IMR-90 (cell line): ENCODE measurements at regions not wholly inside any gene's neighbourhood (a gene's known extent, or its start where the extent isn't known, plus 50 kb on each side); places are given as distances from the start of the nearest gene placed in this dataset.

Experiments used
- ATAC-seq: fragments of 200-7000 bp; cut with Tn5 transposase; 2 replicates; pipeline ENCODE4 v1.9.1; 2020; ENCODE audit warnings: low read depth, mild to moderate bottlenecking, moderate library complexity
- BruUV-seq: library from RNA; stranded (reverse); fragments of 400-500 nt; replicated peaks from 2 replicates; lab custom pipeline; 2021; lab: Mats Ljungman, UMichigan
- CTCF ChIA-PET: fragments of 300-600 bp; formaldehyde crosslinking; extraction: SDS; loops from one replicate; lab custom pipeline; 2021; ENCODE audit warnings: antibody characterized with exemption; lab: Yijun Ruan, JAX
- POLR2A ChIA-PET: fragments of 300-600 bp; sonication (Branson Sonifier 250); formaldehyde crosslinking; loops from one replicate; lab custom pipeline; 2022; ENCODE audit warnings: antibody characterized with exemption; ENCODE audit not compliant: unreplicated experiment; lab: Charles Lee
- DNase-seq: peaks from one replicate; pipeline ENCODE4 v3.0.0; 2013
- H2AFZ ChIP-seq: replicated peaks from 2 replicates; pipeline ENCODE3; 2013; ENCODE audit warnings: low read length, mild to moderate bottlenecking; ENCODE audit not compliant: poor library complexity
- H2AK5ac ChIP-seq: 2 replicates; pipeline ENCODE4 v1.6.1; 2013; ENCODE audit warnings: low read depth, low read length, inconsistent platforms
- H2AK9ac ChIP-seq: replicated peaks from 2 replicates; pipeline ENCODE3; 2013; ENCODE audit warnings: mild to moderate bottlenecking, low read depth, low read length, moderate library complexity; ENCODE audit not compliant: poor library complexity
- H2BK120ac ChIP-seq: 2 replicates; pipeline ENCODE4 v1.6.1; 2013; ENCODE audit warnings: low read depth, low read length, inconsistent platforms
- H2BK15ac ChIP-seq: 3 replicates; pipeline ENCODE4 v1.6.1; 2013; ENCODE audit warnings: low read depth, low read length, inconsistent platforms
- H2BK20ac ChIP-seq: 2 replicates; pipeline ENCODE4 v1.6.1; 2013; ENCODE audit warnings: low read depth, mild to moderate bottlenecking, inconsistent platforms, low read length, moderate library complexity
- H2BK5ac ChIP-seq: 2 replicates; pipeline ENCODE4 v1.6.1; 2013; ENCODE audit warnings: mild to moderate bottlenecking, low read depth, low read length, inconsistent platforms; ENCODE audit not compliant: poor library complexity, severe bottlenecking
- H3K14ac ChIP-seq: replicated peaks from 2 replicates; pipeline ENCODE4 v1.6.1; 2013; ENCODE audit warnings: low read depth, low read length, inconsistent platforms
- H3K18ac ChIP-seq: 2 replicates; pipeline ENCODE4 v1.6.1; 2013; ENCODE audit warnings: low read depth, low read length, control low read depth
- H3K23ac ChIP-seq: 2 replicates; pipeline ENCODE4 v1.6.1; 2013; ENCODE audit warnings: low read depth, low read length, inconsistent platforms
- H3K27ac ChIP-seq: 2 replicates; pipeline ENCODE4 v1.5.1; 2013; ENCODE audit warnings: mild to moderate bottlenecking, control low read depth, low read length; ENCODE audit not compliant: insufficient read depth
- H3K27me3 ChIP-seq: 2 replicates; pipeline ENCODE4 v1.6.1; 2013; ENCODE audit warnings: low read length; ENCODE audit not compliant: control insufficient read depth, insufficient read depth
- H3K36me3 ChIP-seq: 2 replicates; pipeline ENCODE4 v1.6.1; 2013; ENCODE audit warnings: low read length, mixed read lengths; ENCODE audit not compliant: control insufficient read depth, insufficient read depth
- H3K4ac ChIP-seq: 2 replicates; pipeline ENCODE4 v1.6.1; 2013; ENCODE audit warnings: low read depth, low read length, inconsistent platforms
- H3K4me1 ChIP-seq: 2 replicates; pipeline ENCODE4 v1.6.1; 2013; ENCODE audit warnings: low read length, mixed read lengths; ENCODE audit not compliant: control insufficient read depth, insufficient read depth
- H3K4me2 ChIP-seq: 2 replicates; pipeline ENCODE4 v1.6.1; 2013; ENCODE audit warnings: low read depth, mild to moderate bottlenecking, control low read depth, low read length, moderate library complexity
- H3K4me3 ChIP-seq: 2 replicates; pipeline ENCODE4 v1.5.1; 2013; ENCODE audit warnings: low read depth, mild to moderate bottlenecking, control low read depth, low read length, moderate library complexity; ENCODE audit not compliant: insufficient read depth
- H3K56ac ChIP-seq: 2 replicates; pipeline ENCODE4 v1.6.1; 2013; ENCODE audit warnings: low read length, inconsistent platforms; ENCODE audit not compliant: insufficient read depth; ENCODE audit errors: extremely low read depth
- H3K79me1 ChIP-seq, 2 experiments: 2 replicates each; pipeline ENCODE4 v1.6.1; 2013; ENCODE audit warnings: low read length in 2 of 2, inconsistent platforms in 1 of 2, low read depth in 1 of 2
- H3K9ac ChIP-seq: 2 replicates; pipeline ENCODE4 v1.6.1; 2013; ENCODE audit warnings: low read depth, low read length, control low read depth
- H3K9me1 ChIP-seq: 2 replicates; pipeline ENCODE4 v1.6.1; 2013; ENCODE audit warnings: low read length, inconsistent platforms; ENCODE audit not compliant: insufficient read depth
- H3K9me3 ChIP-seq: 2 replicates; pipeline ENCODE4 v1.6.1; 2013; ENCODE audit warnings: low read length; ENCODE audit not compliant: control insufficient read depth, insufficient read depth
- H4K20me1 ChIP-seq: 2 replicates; pipeline ENCODE4 v1.6.1; 2013; ENCODE audit warnings: low read length, inconsistent platforms; ENCODE audit not compliant: insufficient read depth
- H4K5ac ChIP-seq: 2 replicates; pipeline ENCODE4 v1.6.1; 2013; ENCODE audit warnings: mild to moderate bottlenecking, low read depth, low read length, control low read depth
- H4K8ac ChIP-seq, 2 experiments: 2 replicates each; pipeline ENCODE4 v1.6.1; 2013; ENCODE audit warnings: low read depth in 2 of 2, low read length in 2 of 2, control low read depth in 1 of 2, inconsistent platforms in 1 of 2
- H4K91ac ChIP-seq: 2 replicates; pipeline ENCODE4 v1.6.1; 2013; ENCODE audit warnings: low read depth, low read length, inconsistent platforms; ENCODE audit not compliant: insufficient read depth
- BHLHE40 ChIP-seq: fragments of 150-350 bp; IDR thresholded peaks from 2 replicates; pipeline ENCODE4 v1.6.1; 2016; ENCODE audit warnings: mild to moderate bottlenecking, low read depth, low read length
- CEBPB ChIP-seq: IDR thresholded peaks from 2 replicates; pipeline ENCODE4 v1.6.1; 2012; ENCODE audit warnings: low read depth, low read length, improper control_type of control experiment
- CHD1 ChIP-seq: IDR thresholded peaks from 2 replicates; pipeline ENCODE4 v1.6.1; 2012; ENCODE audit warnings: low read depth, low read length, improper control_type of control experiment
- ELK1 ChIP-seq: fragments of 150-350 bp; IDR thresholded peaks from 2 replicates; pipeline ENCODE4 v1.6.1; 2016; ENCODE audit warnings: low read depth, mild to moderate bottlenecking, low read length, moderate library complexity, borderline replicate concordance
- FOS ChIP-seq: fragments of 150-350 bp; IDR thresholded peaks from 2 replicates; pipeline ENCODE4 v1.6.1; 2016; ENCODE audit warnings: low read depth, low read length
- MAFK ChIP-seq: IDR thresholded peaks from 2 replicates; pipeline ENCODE4 v1.6.1; 2012; ENCODE audit warnings: low read depth, low read length, improper control_type of control experiment
- MAZ ChIP-seq: IDR thresholded peaks from 2 replicates; pipeline ENCODE4 v1.6.1; 2012; ENCODE audit warnings: low read depth, mild to moderate bottlenecking, low read length, improper control_type of control experiment, moderate library complexity, borderline replicate concordance
- MXI1 ChIP-seq: IDR thresholded peaks from 2 replicates; pipeline ENCODE4 v1.6.1; 2012; ENCODE audit warnings: low read depth, mild to moderate bottlenecking, low read length, moderate library complexity, borderline replicate concordance
- NFE2L2 ChIP-seq: fragments of 150-350 bp; IDR thresholded peaks from 2 replicates; pipeline ENCODE4 v1.6.1; 2016; ENCODE audit warnings: low read depth, mild to moderate bottlenecking, low read length
- POLR2A ChIP-seq: IDR thresholded peaks from 2 replicates; pipeline ENCODE4 v1.6.1; 2012; ENCODE audit warnings: mild to moderate bottlenecking, low read depth, low read length
- RAD21 ChIP-seq: IDR thresholded peaks from 2 replicates; pipeline ENCODE4 v1.6.1; 2012; ENCODE audit warnings: low read length, improper control_type of control experiment
- RCOR1 ChIP-seq: IDR thresholded peaks from 2 replicates; pipeline ENCODE4 v1.6.1; 2012; ENCODE audit warnings: mild to moderate bottlenecking, low read length, improper control_type of control experiment; ENCODE audit not compliant: insufficient replicate concordance
- RFX5 ChIP-seq: IDR thresholded peaks from 2 replicates; pipeline ENCODE4 v1.8.0; 2012; ENCODE audit warnings: low read depth, mild to moderate bottlenecking, low read length, moderate library complexity
- SMC3 ChIP-seq: fragments of 150-350 bp; IDR thresholded peaks from 2 replicates; pipeline ENCODE4 v1.6.1; 2016; ENCODE audit warnings: low read depth, mild to moderate bottlenecking, antibody characterized with exemption, low read length, moderate library complexity
- dilution Hi-C: fragments of 300-500 bp; cut with HindIII; formaldehyde crosslinking; loops from one replicate; pipeline ENCODE4 v1.14.3; 2018; ENCODE audit warnings: low sequenced_read_pairs; ENCODE audit not compliant: unreplicated experiment
- in situ Hi-C: fragments of 300-500 bp; cut with MboI; formaldehyde crosslinking; loops from 3 replicates; pipeline ENCODE4 v1.14.3; 2019; ENCODE audit warnings: low sequenced_read_pairs, inconsistent platforms, mixed read lengths
- intact Hi-C: fragments of 100-400 bp; cut with micrococcal nuclease; formaldehyde crosslinking; loops from 2 replicates; pipeline ENCODE4 v1.10.0; 2022
- TF ChIP-seq, protein P1 (sequence below): conservative IDR thresholded peaks from 2 replicates; pipeline ENCODE4 v1.5.1; 2012; ENCODE audit warnings: mild to moderate bottlenecking, low read depth, low read length, improper control_type of control experiment
- TF ChIP-seq, protein P2 (sequence below): fragments of 150-350 bp; IDR thresholded peaks from 2 replicates; pipeline ENCODE4 v1.6.1; 2017; ENCODE audit warnings: mild to moderate bottlenecking, antibody characterized with exemption, low read length, low read depth

DNA sequence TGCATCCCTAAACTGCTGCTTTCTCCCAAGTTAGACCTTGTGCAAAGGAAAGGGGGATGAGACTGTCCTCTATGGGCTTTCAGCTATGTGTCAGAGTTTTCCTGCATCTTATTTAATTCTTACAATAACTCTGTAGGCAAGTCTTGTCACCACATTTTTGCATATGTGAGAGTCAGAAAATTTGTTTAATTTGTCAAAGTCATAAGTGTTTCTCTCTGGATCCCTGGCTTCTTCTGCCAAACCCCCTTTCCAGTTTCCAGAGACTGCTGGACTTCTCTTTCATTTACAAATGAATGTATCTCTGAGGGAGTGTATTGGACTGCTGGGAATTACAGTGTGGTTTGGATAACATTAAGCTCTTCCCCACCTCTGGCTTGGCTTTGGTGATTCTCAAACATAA lies 877.6 kb upstream of the SEL1L start:
- ChIA-PET POLR2A (no interaction called here), CTCF (no interaction called here)
- Histone ChIP-seq H3K4ac (no peak overlapping the region), H3K4me1 (no peaks in the 10 kb centered on the region), H3K27ac (no peak overlapping the region), H3K4me2 (no peak overlapping the region), H2BK15ac (no peak overlapping the region), H2AFZ (no peak overlapping the region), H3K79me1 (no peaks in the 10 kb centered on the region), H4K8ac (no peak overlapping the region), H3K9me1 (no peaks in the 10 kb centered on the region), H4K5ac (no peak overlapping the region), H3K56ac (no peak overlapping the region), H4K91ac (no peak overlapping the region), H4K20me1 (no peaks in the 10 kb centered on the region), H2BK20ac (no peak overlapping the region), H3K9ac (no peak overlapping the region), H2AK5ac (no peak overlapping the region), H3K9me3 (peaks cover 4% of the 10 kb centered on the region; the same call in 1 of the 2 replicates), H2BK5ac (no peak overlapping the region), H2BK120ac (no peak overlapping the region), H3K14ac (no peak overlapping the region), H2AK9ac (no peak overlapping the region), H3K23ac (no peak overlapping the region), H3K36me3 (no peaks in the 10 kb centered on the region), H3K27me3 (no peaks in the 10 kb centered on the region), H3K4me3 (no peak overlapping the region), H3K18ac (no peak overlapping the region)
- ATAC-seq = no peak
- DNase-seq = no peak
- dilution Hi-C loops (no loop called here), intact Hi-C loops (no loop called here), in situ Hi-C loops (no loop called here)
- no TSS peak for BruUV-seq
- no peak for TF ChIP-seq FOS
- no peak for TF ChIP-seq MAZ
- TF ChIP-seq MAFK = no peak
- TF ChIP-seq CHD1 = no peak
- no peak for TF ChIP-seq NFE2L2
- no peak for TF ChIP-seq SMC3
- no peak for TF ChIP-seq RAD21
- TF ChIP-seq POLR2A = no peak
- TF ChIP-seq, protein P1, sequence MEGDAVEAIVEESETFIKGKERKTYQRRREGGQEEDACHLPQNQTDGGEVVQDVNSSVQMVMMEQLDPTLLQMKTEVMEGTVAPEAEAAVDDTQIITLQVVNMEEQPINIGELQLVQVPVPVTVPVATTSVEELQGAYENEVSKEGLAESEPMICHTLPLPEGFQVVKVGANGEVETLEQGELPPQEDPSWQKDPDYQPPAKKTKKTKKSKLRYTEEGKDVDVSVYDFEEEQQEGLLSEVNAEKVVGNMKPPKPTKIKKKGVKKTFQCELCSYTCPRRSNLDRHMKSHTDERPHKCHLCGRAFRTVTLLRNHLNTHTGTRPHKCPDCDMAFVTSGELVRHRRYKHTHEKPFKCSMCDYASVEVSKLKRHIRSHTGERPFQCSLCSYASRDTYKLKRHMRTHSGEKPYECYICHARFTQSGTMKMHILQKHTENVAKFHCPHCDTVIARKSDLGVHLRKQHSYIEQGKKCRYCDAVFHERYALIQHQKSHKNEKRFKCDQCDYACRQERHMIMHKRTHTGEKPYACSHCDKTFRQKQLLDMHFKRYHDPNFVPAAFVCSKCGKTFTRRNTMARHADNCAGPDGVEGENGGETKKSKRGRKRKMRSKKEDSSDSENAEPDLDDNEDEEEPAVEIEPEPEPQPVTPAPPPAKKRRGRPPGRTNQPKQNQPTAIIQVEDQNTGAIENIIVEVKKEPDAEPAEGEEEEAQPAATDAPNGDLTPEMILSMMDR = no peak
- TF ChIP-seq, protein P2, sequence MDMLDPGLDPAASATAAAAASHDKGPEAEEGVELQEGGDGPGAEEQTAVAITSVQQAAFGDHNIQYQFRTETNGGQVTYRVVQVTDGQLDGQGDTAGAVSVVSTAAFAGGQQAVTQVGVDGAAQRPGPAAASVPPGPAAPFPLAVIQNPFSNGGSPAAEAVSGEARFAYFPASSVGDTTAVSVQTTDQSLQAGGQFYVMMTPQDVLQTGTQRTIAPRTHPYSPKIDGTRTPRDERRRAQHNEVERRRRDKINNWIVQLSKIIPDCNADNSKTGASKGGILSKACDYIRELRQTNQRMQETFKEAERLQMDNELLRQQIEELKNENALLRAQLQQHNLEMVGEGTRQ = no peak
- no peak for TF ChIP-seq RCOR1
- TF ChIP-seq BHLHE40 = no peak
- TF ChIP-seq ELK1 = no peak
- no peak for TF ChIP-seq MXI1
- TF ChIP-seq CEBPB = no peak
- no peak for TF ChIP-seq RFX5
